KMS-11 (cell line): ENCODE measurements at regions not wholly inside any gene's neighbourhood (a gene's known extent, or its start where the extent isn't known, plus 50 kb on each side); places are given as distances from the start of the nearest gene placed in this dataset.

Experiments used
- H2AFZ ChIP-seq: fragments of 200-600 bp; sonication (generic); 2 replicates; pipeline ENCODE4 v1.6.1; 2016; ENCODE audit warnings: antibody characterized with exemption, mixed run types, low read depth
- H3K27ac ChIP-seq: fragments of 200-600 bp; sonication (generic); 2 replicates; pipeline ENCODE4 v1.6.1; 2016; ENCODE audit warnings: mild to moderate bottlenecking, mixed run types
- H3K27me3 ChIP-seq: fragments of 200-600 bp; sonication (generic); 2 replicates; pipeline ENCODE4 v1.6.1; 2017; ENCODE audit warnings: mild to moderate bottlenecking, low read depth, mixed run types, moderate library complexity; ENCODE audit not compliant: insufficient read depth
- H3K36me3 ChIP-seq: fragments of 200-600 bp; sonication (generic); 2 replicates; pipeline ENCODE4 v1.6.1; 2017; ENCODE audit warnings: mild to moderate bottlenecking, mixed run types; ENCODE audit not compliant: insufficient read depth
- H3K4me1 ChIP-seq: fragments of 200-600 bp; sonication (generic); 2 replicates; pipeline ENCODE4 v1.6.1; 2016; ENCODE audit warnings: mild to moderate bottlenecking, low read depth, mixed run types; ENCODE audit not compliant: poor library complexity, severe bottlenecking
- H3K4me2 ChIP-seq: fragments of 200-600 bp; sonication (generic); 2 replicates; pipeline ENCODE4 v1.7.0; 2016; ENCODE audit warnings: mild to moderate bottlenecking, mixed run types
- H3K4me3 ChIP-seq: fragments of 200-600 bp; sonication (generic); IDR thresholded peaks from 2 replicates; pipeline ENCODE4 v1.6.1; 2017; ENCODE audit warnings: low read depth, low read length, mixed read lengths; ENCODE audit not compliant: insufficient read depth
- H3K79me2 ChIP-seq: fragments of 200-600 bp; sonication (generic); 2 replicates; pipeline ENCODE4 v1.6.1; 2016; ENCODE audit warnings: low read depth, mixed run types; ENCODE audit not compliant: insufficient read depth
- H3K9ac ChIP-seq: fragments of 200-600 bp; sonication (generic); 2 replicates; pipeline ENCODE4 v1.6.1; 2016; ENCODE audit warnings: mild to moderate bottlenecking, mixed run types
- H4K20me1 ChIP-seq: fragments of 200-600 bp; sonication (generic); 2 replicates; pipeline ENCODE4 v1.6.1; 2016; ENCODE audit warnings: mild to moderate bottlenecking, mixed run types; ENCODE audit not compliant: insufficient read depth
- TF ChIP-seq, protein P1 (sequence below): fragments of 200-600 bp; sonication (generic); conservative IDR thresholded peaks from 2 replicates; pipeline ENCODE4 v1.6.1; 2017; ENCODE audit warnings: low read depth, mild to moderate bottlenecking, antibody characterized with exemption, low read length, moderate library complexity, mixed read lengths

DNA sequence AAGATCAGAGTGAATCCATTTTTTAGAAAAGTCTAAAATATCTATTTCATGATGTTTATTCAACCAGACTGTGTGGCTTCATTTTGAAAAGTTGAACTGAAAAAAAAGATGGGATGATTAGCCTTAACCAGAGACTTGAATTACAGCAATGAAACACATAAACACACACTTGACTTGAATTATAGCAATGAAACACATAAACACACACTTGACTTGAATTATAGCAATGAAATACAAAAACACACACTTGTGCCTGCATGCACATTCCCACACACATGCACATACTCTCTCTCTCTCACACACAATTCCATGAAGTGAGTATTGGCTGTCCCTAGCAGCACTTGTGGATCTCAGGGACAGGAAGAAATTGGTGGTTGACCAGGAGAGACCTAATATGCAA lies 286.8 kb downstream of the USP46 start:
- H3K9ac ChIP-seq, result no peak overlapping the region
- TF ChIP-seq, protein P1, sequence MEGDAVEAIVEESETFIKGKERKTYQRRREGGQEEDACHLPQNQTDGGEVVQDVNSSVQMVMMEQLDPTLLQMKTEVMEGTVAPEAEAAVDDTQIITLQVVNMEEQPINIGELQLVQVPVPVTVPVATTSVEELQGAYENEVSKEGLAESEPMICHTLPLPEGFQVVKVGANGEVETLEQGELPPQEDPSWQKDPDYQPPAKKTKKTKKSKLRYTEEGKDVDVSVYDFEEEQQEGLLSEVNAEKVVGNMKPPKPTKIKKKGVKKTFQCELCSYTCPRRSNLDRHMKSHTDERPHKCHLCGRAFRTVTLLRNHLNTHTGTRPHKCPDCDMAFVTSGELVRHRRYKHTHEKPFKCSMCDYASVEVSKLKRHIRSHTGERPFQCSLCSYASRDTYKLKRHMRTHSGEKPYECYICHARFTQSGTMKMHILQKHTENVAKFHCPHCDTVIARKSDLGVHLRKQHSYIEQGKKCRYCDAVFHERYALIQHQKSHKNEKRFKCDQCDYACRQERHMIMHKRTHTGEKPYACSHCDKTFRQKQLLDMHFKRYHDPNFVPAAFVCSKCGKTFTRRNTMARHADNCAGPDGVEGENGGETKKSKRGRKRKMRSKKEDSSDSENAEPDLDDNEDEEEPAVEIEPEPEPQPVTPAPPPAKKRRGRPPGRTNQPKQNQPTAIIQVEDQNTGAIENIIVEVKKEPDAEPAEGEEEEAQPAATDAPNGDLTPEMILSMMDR, result no peak
- no peaks in the 10 kb centered on the region for H3K79me2 ChIP-seq
- H4K20me1 ChIP-seq, result no peaks in the 10 kb centered on the region
- no peak overlapping the region for H2AFZ ChIP-seq
- no peak overlapping the region for H3K4me2 ChIP-seq
- no peaks in the 10 kb centered on the region for H3K27me3 ChIP-seq
- peaks cover 2% of the 10 kb centered on the region for H3K4me1 ChIP-seq
- H3K4me3 ChIP-seq, result no peak overlapping the region
- H3K27ac ChIP-seq, result no peak overlapping the region
- no peaks in the 10 kb centered on the region for H3K36me3 ChIP-seq

DNA sequence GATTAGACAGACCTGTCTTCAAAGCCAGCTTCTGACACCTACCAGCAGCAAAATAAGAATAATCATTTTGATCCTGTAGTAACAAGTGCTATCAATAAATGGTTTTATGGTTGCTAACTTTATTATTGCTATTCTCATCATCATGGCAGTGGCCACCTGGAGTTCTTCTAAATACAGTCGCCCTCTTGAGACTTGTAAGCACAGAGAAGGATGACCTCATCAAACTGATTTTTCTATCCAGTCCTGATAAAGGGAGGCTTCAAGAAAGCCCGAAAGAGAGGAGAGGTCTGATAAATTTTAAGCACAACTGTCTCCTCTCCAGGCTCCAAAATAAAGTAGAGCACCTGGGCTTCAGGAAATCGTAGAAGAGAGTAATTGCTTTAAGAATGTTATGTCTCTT lies 286.4 kb downstream of the USP46 start:
- Histone ChIP-seq H2AFZ (no peak overlapping the region), H3K4me3 (no peak overlapping the region), H3K4me2 (no peak overlapping the region), H3K36me3 (no peaks in the 10 kb centered on the region), H3K79me2 (no peaks in the 10 kb centered on the region), H4K20me1 (no peaks in the 10 kb centered on the region), H3K9ac (no peak overlapping the region), H3K27me3 (no peaks in the 10 kb centered on the region), H3K4me1 (peaks cover 2% of the 10 kb centered on the region), H3K27ac (no peak overlapping the region)
- TF ChIP-seq, protein P1, result no peak

DNA sequence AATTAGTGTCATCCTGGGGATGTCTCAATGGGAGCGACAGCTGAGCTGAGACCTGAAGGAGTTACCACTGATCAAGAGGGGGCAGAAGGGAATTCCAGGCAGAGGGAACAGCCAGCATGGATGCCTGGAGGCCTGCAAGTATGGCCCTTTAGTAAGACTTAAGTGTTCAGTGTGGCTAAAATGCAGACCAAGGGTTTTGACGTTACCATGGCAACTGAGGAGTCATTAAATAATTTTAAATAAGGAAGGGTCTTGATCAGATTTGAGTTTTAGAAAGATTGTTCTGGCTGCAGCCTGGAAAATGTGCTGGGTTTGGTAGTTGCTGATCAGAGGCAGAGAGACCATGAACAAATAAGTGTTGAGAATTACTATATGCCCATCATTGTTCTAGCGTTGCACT lies 285.5 kb downstream of the USP46 start:
- H3K79me2 ChIP-seq, result no peaks in the 10 kb centered on the region
- peaks cover 2% of the 10 kb centered on the region for H3K4me1 ChIP-seq
- no peak overlapping the region for H3K9ac ChIP-seq
- H2AFZ ChIP-seq, result no peak overlapping the region
- H3K36me3 ChIP-seq, result no peaks in the 10 kb centered on the region
- H3K4me3 ChIP-seq, result no peak overlapping the region
- H3K27me3 ChIP-seq, result no peaks in the 10 kb centered on the region
- H3K27ac ChIP-seq, result no peak overlapping the region
- no peaks in the 10 kb centered on the region for H4K20me1 ChIP-seq
- TF ChIP-seq, protein P1, result no peak
- no peak overlapping the region for H3K4me2 ChIP-seq

DNA sequence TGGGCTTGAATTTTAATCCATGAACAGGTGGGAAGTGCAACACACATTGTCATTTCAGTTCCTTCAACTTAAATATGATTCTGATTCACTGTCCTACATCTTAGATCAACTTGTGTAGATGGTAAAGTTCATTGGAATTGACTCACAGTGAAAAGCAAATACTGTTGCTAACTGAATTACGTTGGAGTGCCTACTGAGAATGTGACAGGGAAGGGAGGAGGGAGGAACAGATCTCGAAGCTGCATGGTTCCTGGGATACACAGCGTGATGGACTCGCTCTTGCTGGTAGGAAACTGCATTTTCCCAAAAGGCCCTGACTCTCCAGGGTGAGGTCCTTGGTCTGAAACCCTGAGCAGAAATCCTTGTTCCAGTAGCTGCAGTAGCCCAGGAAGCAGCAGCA lies 284.2 kb downstream of the USP46 start:
- Histone ChIP-seq H3K36me3 (no peaks in the 10 kb centered on the region), H3K4me3 (no peak overlapping the region), H3K27ac (no peak overlapping the region), H3K4me2 (no peak overlapping the region), H3K79me2 (no peaks in the 10 kb centered on the region), H3K27me3 (no peaks in the 10 kb centered on the region), H3K9ac (no peak overlapping the region), H3K4me1 (peaks cover 2% of the 10 kb centered on the region), H4K20me1 (no peaks in the 10 kb centered on the region), H2AFZ (no peak overlapping the region)
- TF ChIP-seq, protein P1, result no peak

DNA sequence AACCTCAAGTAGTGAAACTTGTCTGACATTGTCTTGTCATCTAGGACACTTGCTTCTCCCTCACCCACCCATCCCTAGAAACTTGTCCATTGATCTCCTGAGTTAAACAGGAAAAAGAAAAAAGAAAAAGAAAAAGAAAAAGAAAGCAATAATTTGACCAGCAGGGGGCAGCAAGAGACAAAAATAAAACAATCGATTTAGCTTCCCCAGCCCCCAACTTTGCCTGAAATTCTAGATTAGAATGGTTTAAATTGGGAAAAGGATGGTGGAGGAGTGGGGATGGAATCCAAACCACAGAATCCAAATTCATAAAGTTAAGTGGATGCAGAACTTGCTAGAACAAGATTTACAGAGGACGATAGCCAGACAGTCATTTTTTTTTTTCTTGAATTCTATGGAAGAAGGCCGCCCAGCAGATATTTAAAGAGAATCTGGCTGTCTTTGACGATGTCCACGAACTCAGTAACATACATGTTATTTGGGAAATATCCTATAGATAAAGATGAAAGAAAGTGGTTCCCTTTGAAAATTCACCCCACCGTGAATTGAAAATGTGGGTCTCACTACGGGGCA lies 282.9 kb downstream of the USP46 start:
- H3K36me3 ChIP-seq, result no peaks in the 10 kb centered on the region
- no peaks in the 10 kb centered on the region for H3K79me2 ChIP-seq
- H3K4me2 ChIP-seq, result no peak overlapping the region
- no peak overlapping the region for H3K4me3 ChIP-seq
- H3K27ac ChIP-seq, result no peak overlapping the region
- no peaks in the 10 kb centered on the region for H3K27me3 ChIP-seq
- TF ChIP-seq, protein P1, result peak; percentile 97
- no peak overlapping the region for H2AFZ ChIP-seq
- H4K20me1 ChIP-seq, result no peaks in the 10 kb centered on the region
- H3K4me1 ChIP-seq, result peaks cover 2% of the 10 kb centered on the region
- no peak overlapping the region for H3K9ac ChIP-seq
